ENCODE measurements at regions not wholly inside any gene's neighbourhood (a gene's known extent, or its start where the extent isn't known, plus 50 kb on each side); places are given as distances from the start of the nearest gene placed in this dataset.
"Not testable (repeated sequence)": the region's sequence is repeated elsewhere in the genome, so short reads cannot be mapped to it uniquely, and the experiment has no call there.

GRCh38 chr10:29236910-29237309 lies 52.0 kb upstream of the LYZL1 start:
- DNase-seq: not testable (repeated sequence)

GRCh38 chr10:29237786-29238185 lies 51.1 kb upstream of the LYZL1 start:
- no peak for DNase-seq

DNA sequence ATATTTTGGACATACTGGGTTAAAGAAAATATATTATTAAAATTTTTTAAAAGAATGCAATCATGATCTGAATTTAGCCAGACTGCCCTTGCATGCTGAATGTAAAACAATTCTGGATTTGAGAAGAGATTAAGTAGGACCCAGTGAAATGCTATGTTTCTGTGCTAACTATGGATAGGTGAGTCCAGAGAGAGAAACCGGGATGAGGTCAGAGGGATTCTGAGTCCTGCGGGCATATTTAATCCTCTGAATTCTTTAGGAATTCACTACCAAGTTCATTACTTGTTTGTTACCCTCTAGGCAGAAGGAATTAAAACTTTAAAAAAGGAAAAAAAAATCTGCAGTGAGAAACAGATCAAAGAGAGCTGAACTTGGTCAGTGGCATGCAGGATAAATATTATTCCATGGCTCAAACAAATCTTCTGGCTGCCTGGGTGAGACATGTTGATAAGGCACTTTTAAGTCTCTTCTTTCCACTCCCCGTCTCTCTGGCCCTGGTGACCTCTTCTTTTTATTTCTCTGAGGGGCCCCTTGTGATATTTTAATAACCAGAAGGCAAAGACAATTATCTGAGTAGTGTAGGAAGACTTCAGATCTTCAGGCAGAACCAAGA lies 50.2 kb upstream of the LYZL1 start:
- no peak for DNase-seq

All from activated CD4-positive, alpha-beta T cell treated with anti-CD3 and anti-CD28 coated beads for 48 hours (primary cell).